Liver (tissue), 8 donors: ENCODE measurements at regions not wholly inside any gene's neighbourhood (a gene's known extent, or its start where the extent isn't known, plus 50 kb on each side); places are given as distances from the start of the nearest gene placed in this dataset.

ENCODE experiments used
- DNase-seq: peaks from one replicate; pipeline ENCODE4 v3.0.0-alpha.2; 2017; ENCODE audit warnings: low spot score
- H3K27ac ChIP-seq, 2 donors: one replicate each; pipeline ENCODE4 v1.7.0; 2013; ENCODE audit warnings: inconsistent platforms in 2 of 2, low read length in 2 of 2, control low read depth in 1 of 2, low read depth in 1 of 2, mild to moderate bottlenecking in 1 of 2
- H3K27me3 ChIP-seq, 4 donors: one replicate each; pipeline versions ENCODE4 v1.6.1 to v1.7.0; 2013; ENCODE audit warnings: low read length in 3 of 4, inconsistent platforms in 1 of 4, mild to moderate bottlenecking in 1 of 4, moderate library complexity in 1 of 4; ENCODE audit not compliant: control insufficient read depth in 4 of 4, insufficient read depth in 4 of 4
- H3K36me3 ChIP-seq, 4 donors: one replicate each; pipeline versions ENCODE4 v1.6.1 to v1.7.0; 2013; ENCODE audit warnings: low read length in 3 of 4, mild to moderate bottlenecking in 3 of 4, low read depth in 1 of 4, moderate library complexity in 1 of 4; ENCODE audit not compliant: control insufficient read depth in 4 of 4, insufficient read depth in 3 of 4
- H3K4me1 ChIP-seq, 4 donors: one replicate each; pipeline versions ENCODE4 v1.6.1 to v1.7.0; 2013; ENCODE audit warnings: low read length in 3 of 4, mild to moderate bottlenecking in 3 of 4, moderate library complexity in 1 of 4; ENCODE audit not compliant: control insufficient read depth in 4 of 4, insufficient read depth in 4 of 4
- H3K4me3 ChIP-seq, 3 donors: one replicate each; pipeline versions ENCODE4 v1.6.1 to v1.7.0; 2013; ENCODE audit warnings: low read length in 3 of 3, control low read depth in 1 of 3, low read depth in 1 of 3, mild to moderate bottlenecking in 1 of 3
- H3K9ac ChIP-seq, 2 donors: one replicate each; pipeline ENCODE4 v1.7.0; 2013; ENCODE audit warnings: low read length in 2 of 2, mild to moderate bottlenecking in 2 of 2, moderate library complexity in 2 of 2, control low read depth in 1 of 2, low read depth in 1 of 2
- H3K9me3 ChIP-seq, 4 donors: one replicate each; pipeline versions ENCODE4 v1.6.1 to v1.7.0; 2013; ENCODE audit warnings: low read length in 3 of 4; ENCODE audit not compliant: control insufficient read depth in 4 of 4
- FOXA1 ChIP-seq: IDR thresholded peaks from 2 replicates; pipeline ENCODE4 v1.6.1; 2016; ENCODE audit warnings: antibody characterized with exemption
- FOXA2 ChIP-seq: IDR thresholded peaks from 2 replicates; pipeline ENCODE4 v1.6.1; 2016; ENCODE audit warnings: antibody characterized with exemption
- GABPA ChIP-seq, 2 donors: IDR thresholded peaks in 1 of 2; conservative IDR thresholded peaks in 1 of 2; 2 replicates each; pipeline ENCODE4 v1.6.1; 2016; ENCODE audit warnings: antibody characterized with exemption in 2 of 2, mild to moderate bottlenecking in 1 of 2, moderate library complexity in 1 of 2
- HNF4A ChIP-seq, 2 donors: conservative IDR thresholded peaks; 2 replicates each; pipeline ENCODE4 v1.6.1; 2016; ENCODE audit warnings: antibody characterized with exemption in 2 of 2, mild to moderate bottlenecking in 2 of 2
- HNF4G ChIP-seq: IDR thresholded peaks from 2 replicates; pipeline ENCODE4 v1.6.1; 2016; ENCODE audit warnings: antibody characterized with exemption
- JUND ChIP-seq, 2 donors: IDR thresholded peaks; 2 replicates each; pipeline ENCODE4 v1.6.1; 2016; ENCODE audit warnings: antibody characterized with exemption in 2 of 2
- NR2F2 ChIP-seq: IDR thresholded peaks from 2 replicates; pipeline ENCODE4 v1.6.1; 2016; ENCODE audit warnings: antibody characterized with exemption
- RAD21 ChIP-seq, 2 donors: IDR thresholded peaks; 2 replicates each; pipeline ENCODE4 v1.6.1; 2016; ENCODE audit warnings: antibody characterized with exemption in 2 of 2, mild to moderate bottlenecking in 2 of 2
- RXRA ChIP-seq, 2 donors: IDR thresholded peaks; 2 replicates each; pipeline ENCODE4 v1.6.1; 2017 to 2018; ENCODE audit warnings: antibody characterized with exemption in 2 of 2, mild to moderate bottlenecking in 1 of 2
- SP1 ChIP-seq: IDR thresholded peaks from 2 replicates; pipeline ENCODE4 v1.6.1; 2018; ENCODE audit warnings: antibody characterized with exemption, mild to moderate bottlenecking
- YY1 ChIP-seq: IDR thresholded peaks from 2 replicates; pipeline ENCODE4 v1.6.1; 2016; ENCODE audit warnings: antibody characterized with exemption, mild to moderate bottlenecking
- WGBS: extraction: QIAGEN DNeasy Blood & Tissue Kit; methylation state at CpG from one replicate; pipeline ENCODE4 v1.1.7; 2013; 5-methylcytosine and 5-hydroxymethylcytosine counted together
- TF ChIP-seq, protein P1 (sequence below): fragments of 150-350 bp; IDR thresholded peaks from 2 replicates; pipeline ENCODE4 v1.5.1; 2017; ENCODE audit warnings: improper control_type of control experiment, low read depth, low read length; ENCODE audit not compliant: missing input control
- TF ChIP-seq, protein P2 (sequence below): IDR thresholded peaks from 2 replicates; pipeline ENCODE4 v1.6.1; 2016; ENCODE audit warnings: antibody characterized with exemption
- TF ChIP-seq, protein P3 (sequence below): IDR thresholded peaks from 2 replicates; pipeline ENCODE4 v1.6.1; 2016; ENCODE audit warnings: antibody characterized with exemption, mild to moderate bottlenecking
- TF ChIP-seq, protein P4 (sequence below): IDR thresholded peaks from 2 replicates; pipeline ENCODE4 v1.6.1; 2016; ENCODE audit warnings: antibody characterized with exemption
- donor health status: healthy.
- donor health status: healthy.
- donor health status: healthy.
- donor health status: healthy.
- donor health status: healthy.

DNA sequence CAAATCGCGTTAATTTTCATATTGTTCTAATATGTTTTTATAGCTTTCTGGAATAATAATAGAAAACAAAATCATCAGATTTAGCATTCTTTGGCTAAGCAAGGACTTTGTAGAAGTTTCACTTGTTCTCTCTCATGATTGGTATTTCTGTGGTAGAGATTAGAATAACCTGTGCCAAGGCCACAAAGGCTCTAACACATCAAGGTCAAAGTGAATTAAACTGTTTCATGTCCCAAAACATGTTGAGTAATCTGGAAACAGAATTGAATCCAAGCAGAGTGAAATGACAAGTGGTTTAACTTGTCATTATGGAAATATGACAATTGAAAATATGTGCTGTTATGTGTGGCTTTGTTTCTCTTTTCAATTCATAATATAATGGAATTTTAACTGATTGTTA lies 617.4 kb downstream of the CCDC85A start:
- WGBS, result 93% methylated on average over 2 of the region's 2 CpGs
- no peaks in the 10 kb centered on the region for H3K9me3 ChIP-seq

DNA sequence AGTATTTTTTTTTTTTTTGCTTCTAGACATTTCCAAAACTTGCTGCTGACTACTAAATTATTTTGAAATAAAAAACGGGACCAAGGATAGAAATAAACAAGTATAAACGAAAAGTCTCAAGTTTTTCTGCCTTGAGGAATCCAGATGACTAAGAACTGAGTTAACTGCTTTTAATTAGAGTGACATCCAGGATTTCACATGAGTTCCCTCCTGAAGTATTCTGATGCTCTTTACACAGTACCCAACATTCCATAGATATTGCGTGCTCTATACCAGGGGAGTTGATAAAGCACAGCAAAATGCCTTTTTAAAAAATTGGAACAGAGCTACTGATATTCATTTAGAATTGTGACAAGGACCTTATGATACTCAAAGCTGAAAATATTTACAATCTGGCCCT lies 618.0 kb downstream of the CCDC85A start:
- Histone ChIP-seq H3K4me3 (no peak overlapping the region), H3K27me3 (no peaks in the 10 kb centered on the region), H3K9me3 (no peaks in the 10 kb centered on the region), H3K4me1 (peaks cover 0 to 4% (median 0%) of the 10 kb centered on the region in 4 donors), H3K9ac (no peak overlapping the region), H3K27ac (no peak overlapping the region), H3K36me3 (no peaks in the 10 kb centered on the region)
- TF ChIP-seq FOXA1 (no peak), FOXA2 (no peak), HNF4G (no peak), SP1 (no peak), HNF4A (conservative IDR thresholded peaks at IDR 0.05) (no peak), JUND (IDR thresholded peaks at IDR 0.05) (no peak), RAD21 (IDR thresholded peaks at IDR 0.05) (no peak), NR2F2 (no peak), YY1 (no peak), RXRA (IDR thresholded peaks at IDR 0.05) (no peak), GABPA (IDR thresholded peaks at IDR 0.05 in 1 of 2, conservative IDR thresholded peaks at IDR 0.05 in 1 of 2) (no peak)
- TF ChIP-seq, protein P1, sequence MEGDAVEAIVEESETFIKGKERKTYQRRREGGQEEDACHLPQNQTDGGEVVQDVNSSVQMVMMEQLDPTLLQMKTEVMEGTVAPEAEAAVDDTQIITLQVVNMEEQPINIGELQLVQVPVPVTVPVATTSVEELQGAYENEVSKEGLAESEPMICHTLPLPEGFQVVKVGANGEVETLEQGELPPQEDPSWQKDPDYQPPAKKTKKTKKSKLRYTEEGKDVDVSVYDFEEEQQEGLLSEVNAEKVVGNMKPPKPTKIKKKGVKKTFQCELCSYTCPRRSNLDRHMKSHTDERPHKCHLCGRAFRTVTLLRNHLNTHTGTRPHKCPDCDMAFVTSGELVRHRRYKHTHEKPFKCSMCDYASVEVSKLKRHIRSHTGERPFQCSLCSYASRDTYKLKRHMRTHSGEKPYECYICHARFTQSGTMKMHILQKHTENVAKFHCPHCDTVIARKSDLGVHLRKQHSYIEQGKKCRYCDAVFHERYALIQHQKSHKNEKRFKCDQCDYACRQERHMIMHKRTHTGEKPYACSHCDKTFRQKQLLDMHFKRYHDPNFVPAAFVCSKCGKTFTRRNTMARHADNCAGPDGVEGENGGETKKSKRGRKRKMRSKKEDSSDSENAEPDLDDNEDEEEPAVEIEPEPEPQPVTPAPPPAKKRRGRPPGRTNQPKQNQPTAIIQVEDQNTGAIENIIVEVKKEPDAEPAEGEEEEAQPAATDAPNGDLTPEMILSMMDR, result no peak
- TF ChIP-seq, protein P2, sequence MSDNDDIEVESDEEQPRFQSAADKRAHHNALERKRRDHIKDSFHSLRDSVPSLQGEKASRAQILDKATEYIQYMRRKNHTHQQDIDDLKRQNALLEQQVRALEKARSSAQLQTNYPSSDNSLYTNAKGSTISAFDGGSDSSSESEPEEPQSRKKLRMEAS, result no peak
- TF ChIP-seq, protein P3, sequence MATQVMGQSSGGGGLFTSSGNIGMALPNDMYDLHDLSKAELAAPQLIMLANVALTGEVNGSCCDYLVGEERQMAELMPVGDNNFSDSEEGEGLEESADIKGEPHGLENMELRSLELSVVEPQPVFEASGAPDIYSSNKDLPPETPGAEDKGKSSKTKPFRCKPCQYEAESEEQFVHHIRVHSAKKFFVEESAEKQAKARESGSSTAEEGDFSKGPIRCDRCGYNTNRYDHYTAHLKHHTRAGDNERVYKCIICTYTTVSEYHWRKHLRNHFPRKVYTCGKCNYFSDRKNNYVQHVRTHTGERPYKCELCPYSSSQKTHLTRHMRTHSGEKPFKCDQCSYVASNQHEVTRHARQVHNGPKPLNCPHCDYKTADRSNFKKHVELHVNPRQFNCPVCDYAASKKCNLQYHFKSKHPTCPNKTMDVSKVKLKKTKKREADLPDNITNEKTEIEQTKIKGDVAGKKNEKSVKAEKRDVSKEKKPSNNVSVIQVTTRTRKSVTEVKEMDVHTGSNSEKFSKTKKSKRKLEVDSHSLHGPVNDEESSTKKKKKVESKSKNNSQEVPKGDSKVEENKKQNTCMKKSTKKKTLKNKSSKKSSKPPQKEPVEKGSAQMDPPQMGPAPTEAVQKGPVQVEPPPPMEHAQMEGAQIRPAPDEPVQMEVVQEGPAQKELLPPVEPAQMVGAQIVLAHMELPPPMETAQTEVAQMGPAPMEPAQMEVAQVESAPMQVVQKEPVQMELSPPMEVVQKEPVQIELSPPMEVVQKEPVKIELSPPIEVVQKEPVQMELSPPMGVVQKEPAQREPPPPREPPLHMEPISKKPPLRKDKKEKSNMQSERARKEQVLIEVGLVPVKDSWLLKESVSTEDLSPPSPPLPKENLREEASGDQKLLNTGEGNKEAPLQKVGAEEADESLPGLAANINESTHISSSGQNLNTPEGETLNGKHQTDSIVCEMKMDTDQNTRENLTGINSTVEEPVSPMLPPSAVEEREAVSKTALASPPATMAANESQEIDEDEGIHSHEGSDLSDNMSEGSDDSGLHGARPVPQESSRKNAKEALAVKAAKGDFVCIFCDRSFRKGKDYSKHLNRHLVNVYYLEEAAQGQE, result no peak
- TF ChIP-seq, protein P4, sequence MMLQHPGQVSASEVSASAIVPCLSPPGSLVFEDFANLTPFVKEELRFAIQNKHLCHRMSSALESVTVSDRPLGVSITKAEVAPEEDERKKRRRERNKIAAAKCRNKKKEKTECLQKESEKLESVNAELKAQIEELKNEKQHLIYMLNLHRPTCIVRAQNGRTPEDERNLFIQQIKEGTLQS, result no peak
- 73% methylated on average over 3 of the region's 3 CpGs for WGBS
- no peak for DNase-seq

More for the DNA sequence above, 617.4 kb downstream of the CCDC85A start:
- no peaks in the 10 kb centered on the region for H3K27me3 ChIP-seq
- TF ChIP-seq SP1, result no peak
- TF ChIP-seq, protein P3, result peak; percentile 13
- no peak for TF ChIP-seq NR2F2
- peak in 1 of 2 donors; percentile 24 for TF ChIP-seq RAD21 (IDR thresholded peaks at IDR 0.05)
- peak in 1 of 2 donors; percentile 55 for TF ChIP-seq HNF4A (conservative IDR thresholded peaks at IDR 0.05)
- TF ChIP-seq RXRA (IDR thresholded peaks at IDR 0.05), result peak in 1 of 2 donors; percentile 52
- no peak overlapping the region for H3K27ac ChIP-seq
- DNase-seq, result no peak
- peaks cover 0 to 4% (median 0%) of the 10 kb centered on the region in 4 donors for H3K4me1 ChIP-seq
- no peaks in the 10 kb centered on the region for H3K36me3 ChIP-seq
- no peak overlapping the region for H3K9ac ChIP-seq
- no peak overlapping the region for H3K4me3 ChIP-seq
